HCT116 (cell line): ENCODE measurements at regions not wholly inside any gene's neighbourhood (a gene's known extent, or its start where the extent isn't known, plus 50 kb on each side); places are given as distances from the start of the nearest gene placed in this dataset.

Experiments
- ATAC-seq: fragments of 200-7000 bp; cut with Tn5 transposase; 2 replicates; pipeline ENCODE4 v1.9.1; 2020; ENCODE audit warnings: mild to moderate bottlenecking, moderate library complexity
- BruUV-seq: library from RNA; stranded (reverse); fragments of 400-500 nt; replicated peaks from 2 replicates; lab custom pipeline; 2021; lab: Mats Ljungman, UMichigan
- CTCF ChIA-PET: fragments of 300-600 bp; sonication (Branson Sonifier 250); formaldehyde crosslinking; loops from one replicate; lab custom pipeline; 2021; ENCODE audit warnings: antibody characterized with exemption; lab: Charles Lee
- POLR2A ChIA-PET: fragments of 300-600, 350-600 bp; sonication (Branson Sonifier 250); formaldehyde crosslinking; loops from one replicate; lab custom pipeline; 2021; ENCODE audit warnings: antibody characterized with exemption; lab: Charles Lee
- RAD21 ChIA-PET, 2 experiments: fragments of 300-600 bp; sonication (Branson Sonifier 250); formaldehyde crosslinking; loops; one replicate each; lab custom pipeline; 2023; ENCODE audit warnings: low total read pairs in 2 of 2; ENCODE audit not compliant: uncharacterized antibody in 2 of 2, unreplicated experiment in 2 of 2, low non-redundant PET in 1 of 2; lab: Charles Lee
- DNase-seq: peaks from one replicate; pipeline ENCODE4 v3.0.0-alpha.2; 2010; ENCODE audit warnings: low read depth, low spot score
- H2AFZ ChIP-seq: fragments of 200-600 bp; shearing (Covaris generic), sonication (generic); 2 replicates; pipeline ENCODE4 v1.6.1; 2017; ENCODE audit warnings: low read depth, mixed run types, mixed read lengths, antibody characterized with exemption, low read length; ENCODE audit not compliant: poor library complexity, severe bottlenecking
- H3K27ac ChIP-seq: 2 replicates; pipeline ENCODE4 v1.5.1; 2012; ENCODE audit warnings: low read depth, low read length
- H3K27me3 ChIP-seq: fragments of 200-600 bp; sonication (generic); 2 replicates; pipeline ENCODE4 v1.6.1; 2016; ENCODE audit warnings: mixed run types, low read length, mixed read lengths; ENCODE audit not compliant: insufficient read depth
- H3K36me3 ChIP-seq, 2 experiments: fragments of 200-500 bp in 1 of 2; fragments of 200-600 bp in 1 of 2; sonication (Bioruptor generic) in 1 of 2; sonication (generic) in 1 of 2; 2 replicates each; pipeline versions ENCODE4 v1.5.1 to v1.6.1; 2014 to 2016; ENCODE audit warnings: low read length in 2 of 2, inconsistent platforms in 1 of 2, mixed read lengths in 1 of 2, mixed run types in 1 of 2; ENCODE audit not compliant: insufficient read depth in 2 of 2, control insufficient read depth in 1 of 2
- H3K4me1 ChIP-seq, 2 experiments: fragments of 200-600 bp in 1 of 2; sonication (generic) in 1 of 2; 2 replicates each; pipeline versions ENCODE4 v1.5.1 to v1.6.1; 2012 to 2017; ENCODE audit warnings: low read length in 2 of 2, inconsistent platforms in 1 of 2, mild to moderate bottlenecking in 1 of 2, mixed read lengths in 1 of 2, mixed run types in 1 of 2, moderate library complexity in 1 of 2; ENCODE audit not compliant: insufficient read depth in 2 of 2, control insufficient read depth in 1 of 2
- H3K4me2 ChIP-seq: fragments of 200-600 bp; sonication (generic); 2 replicates; pipeline ENCODE4 v1.6.1; 2017; ENCODE audit warnings: mixed run types, low read length, mixed read lengths
- H3K4me3 ChIP-seq, 2 experiments: fragments of 200-600 bp in 1 of 2; sonication (generic) in 1 of 2; replicated peaks in 1 of 2; 2 replicates each; pipeline ENCODE4 v1.5.1; 2011 to 2016; ENCODE audit warnings: low read length in 2 of 2, control low read depth in 1 of 2, low read depth in 1 of 2, mild to moderate bottlenecking in 1 of 2, mixed read lengths in 1 of 2, mixed run types in 1 of 2
- H3K79me2 ChIP-seq: fragments of 200-600 bp; sonication (generic); 2 replicates; pipeline ENCODE4 v1.6.1; 2017; ENCODE audit warnings: mild to moderate bottlenecking, mixed run types, low read length, moderate library complexity, mixed read lengths; ENCODE audit not compliant: insufficient read depth
- H3K9ac ChIP-seq: fragments of 200-600 bp; sonication (generic); 2 replicates; pipeline ENCODE4 v1.6.1; 2016; ENCODE audit warnings: low read length, mixed read lengths
- H3K9me2 ChIP-seq: fragments of 200-600 bp; sonication (generic), shearing (Covaris generic); 2 replicates; pipeline ENCODE4 v1.6.1; 2017; ENCODE audit warnings: mixed run types, mild to moderate bottlenecking, moderate library complexity; ENCODE audit not compliant: insufficient read depth
- H3K9me3 ChIP-seq, 2 experiments: fragments of 200-500 bp in 1 of 2; fragments of 200-600 bp in 1 of 2; sonication (Bioruptor generic) in 1 of 2; sonication (generic) in 1 of 2; 2 replicates each; pipeline ENCODE4 v1.6.1; 2014 to 2017; ENCODE audit warnings: low read length in 2 of 2, mixed read lengths in 2 of 2, inconsistent platforms in 1 of 2, low read depth in 1 of 2, mild to moderate bottlenecking in 1 of 2, mixed run types in 1 of 2, moderate library complexity in 1 of 2; ENCODE audit not compliant: control insufficient read depth in 1 of 2, insufficient read depth in 1 of 2
- H4K20me1 ChIP-seq: fragments of 200-600 bp; sonication (generic), shearing (Covaris generic); 2 replicates; pipeline ENCODE4 v1.6.1; 2017; ENCODE audit warnings: mixed run types, mild to moderate bottlenecking, moderate library complexity; ENCODE audit not compliant: insufficient read depth
- ATF3 ChIP-seq: IDR thresholded peaks from 2 replicates; pipeline ENCODE4 v1.6.1; 2012
- CBX3 ChIP-seq: IDR thresholded peaks from 2 replicates; pipeline ENCODE4 v1.6.1; 2012; ENCODE audit warnings: low read depth
- CEBPB ChIP-seq: IDR thresholded peaks from 2 replicates; pipeline ENCODE4 v1.6.1; 2012; ENCODE audit warnings: low read depth
- ELF1 ChIP-seq: IDR thresholded peaks from 2 replicates; pipeline ENCODE4 v1.6.1; 2012; ENCODE audit warnings: low read depth, borderline replicate concordance
- EZH2 ChIP-seq: fragments of 200-600 bp; sonication (generic); IDR thresholded peaks from 2 replicates; pipeline ENCODE4 v1.6.1; 2017; ENCODE audit warnings: antibody characterized with exemption, mixed run types
- FOSL1 ChIP-seq: IDR thresholded peaks from 2 replicates; pipeline ENCODE4 v1.6.1; 2012; ENCODE audit warnings: low read depth
- POLR2A ChIP-seq: IDR thresholded peaks from 2 replicates; pipeline ENCODE4 v1.7.0; 2011; ENCODE audit warnings: borderline replicate concordance; ENCODE audit not compliant: insufficient read depth, insufficient read length; ENCODE audit errors: extremely low read depth
- REST ChIP-seq: IDR thresholded peaks from 2 replicates; pipeline ENCODE4 v1.6.1; 2012; ENCODE audit warnings: low read depth
- SRF ChIP-seq: IDR thresholded peaks from 2 replicates; pipeline ENCODE4 v1.6.1; 2012; ENCODE audit warnings: low read depth
- TCF7L2 ChIP-seq: IDR thresholded peaks from 2 replicates; pipeline ENCODE4 v1.7.0; 2011; ENCODE audit warnings: borderline replicate concordance, inconsistent platforms; ENCODE audit not compliant: insufficient read depth, insufficient read length; ENCODE audit errors: extremely low read depth
- YY1 ChIP-seq: IDR thresholded peaks from 2 replicates; pipeline ENCODE4 v1.6.1; 2011; ENCODE audit warnings: low read length, low read depth, moderate library complexity, mild to moderate bottlenecking; ENCODE audit not compliant: insufficient replicate concordance; ENCODE audit errors: extremely low read depth
- ZBTB33 ChIP-seq: IDR thresholded peaks from 2 replicates; pipeline ENCODE4 v1.6.1; 2011; ENCODE audit warnings: mild to moderate bottlenecking, low read length, moderate library complexity; ENCODE audit not compliant: insufficient replicate concordance; ENCODE audit errors: extremely low read depth
- ZFX ChIP-seq: fragments of 450-650 bp; IDR thresholded peaks from 2 replicates; pipeline ENCODE4 v1.6.1; 2017
- intact Hi-C: fragments of 100-400 bp; cut with micrococcal nuclease; formaldehyde crosslinking; loops from 2 replicates; pipeline ENCODE4 v1.10.0; 2022
- TF ChIP-seq, protein P1 (sequence below), 3 experiments: fragments of 200-600 bp in 1 of 3; sonication (generic) in 1 of 3; IDR thresholded peaks in 2 of 3; conservative IDR thresholded peaks in 1 of 3; 2 replicates each; pipeline ENCODE4 v1.5.1; 2012 to 2017; ENCODE audit warnings: low read depth in 2 of 3, low read length in 2 of 3, antibody characterized with exemption in 1 of 3, borderline replicate concordance in 1 of 3, control low read depth in 1 of 3, mild to moderate bottlenecking in 1 of 3, mixed read lengths in 1 of 3, mixed run types in 1 of 3, moderate library complexity in 1 of 3; ENCODE audit not compliant: insufficient read depth in 1 of 3

DNA sequence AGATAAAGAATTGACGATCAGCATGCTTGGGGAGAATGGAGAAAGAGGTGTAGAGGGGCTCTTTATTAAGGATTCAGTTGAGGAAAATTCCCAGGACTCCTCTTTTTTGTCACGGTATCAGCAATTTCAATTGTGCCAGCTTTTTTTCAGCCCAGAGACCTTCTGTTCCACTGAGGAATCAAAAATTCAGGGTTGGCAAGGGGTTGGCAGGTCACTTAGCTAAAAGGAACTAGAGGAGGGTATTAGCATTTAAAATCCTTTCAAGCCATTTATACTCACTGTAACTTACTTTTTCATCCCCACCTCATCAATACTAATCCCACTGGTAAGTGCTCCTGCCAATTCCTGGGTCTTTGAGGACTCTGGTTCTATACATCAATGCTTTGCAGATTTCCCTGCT is 757.5 kb upstream of the COBL start (continued):
- no peak for TF ChIP-seq REST

DNA sequence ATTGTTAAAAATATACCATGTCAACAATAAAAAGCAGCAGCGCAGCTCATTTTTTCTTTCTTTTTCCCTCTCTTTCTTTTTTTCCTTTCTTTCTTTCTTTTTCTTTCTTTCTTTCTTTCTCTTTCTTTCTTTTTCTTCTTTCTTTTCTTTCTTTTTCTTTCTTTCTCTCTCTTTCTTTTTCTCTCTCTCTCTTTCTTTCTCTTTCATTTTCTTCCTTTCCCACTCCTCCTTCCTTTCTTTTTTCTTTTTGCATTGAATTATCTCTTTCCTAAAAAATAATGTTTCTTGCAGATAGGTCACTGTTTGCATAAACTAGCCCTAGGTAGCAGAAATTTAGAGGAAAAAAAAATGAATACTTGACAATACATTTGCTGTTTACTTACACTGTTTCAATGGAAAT is 755.1 kb upstream of the COBL start:
- Histone ChIP-seq H2AFZ (no peak overlapping the region), H3K9me3 (peaks cover 0 to 4% of the 10 kb centered on the region in 2 experiments; a peak in 2 of 4 replicates), H3K36me3 (no peaks in the 10 kb centered on the region), H3K79me2 (no peaks in the 10 kb centered on the region), H3K27ac (no peak overlapping the region), H4K20me1 (no peaks in the 10 kb centered on the region), H3K4me1 (no peaks in the 10 kb centered on the region), H3K9me2 (no peaks in the 10 kb centered on the region), H3K27me3 (no peaks in the 10 kb centered on the region), H3K4me3 (no peak overlapping the region), H3K4me2 (no peak overlapping the region), H3K9ac (no peak overlapping the region)
- ChIA-PET POLR2A (no interaction called here), CTCF (no interaction called here), RAD21 (no interaction called here)
- intact Hi-C loops, result no loop called here
- no peak for ATAC-seq
- DNase-seq, result no peak
- no TSS peak for BruUV-seq
- TF ChIP-seq TCF7L2, result no peak
- TF ChIP-seq EZH2, result no peak
- no peak for TF ChIP-seq ATF3
- no peak for TF ChIP-seq SRF
- TF ChIP-seq FOSL1, result no peak
- TF ChIP-seq POLR2A, result no peak
- TF ChIP-seq ELF1, result no peak
- TF ChIP-seq ZFX, result no peak
- no peak for TF ChIP-seq ZBTB33
- TF ChIP-seq, protein P1, sequence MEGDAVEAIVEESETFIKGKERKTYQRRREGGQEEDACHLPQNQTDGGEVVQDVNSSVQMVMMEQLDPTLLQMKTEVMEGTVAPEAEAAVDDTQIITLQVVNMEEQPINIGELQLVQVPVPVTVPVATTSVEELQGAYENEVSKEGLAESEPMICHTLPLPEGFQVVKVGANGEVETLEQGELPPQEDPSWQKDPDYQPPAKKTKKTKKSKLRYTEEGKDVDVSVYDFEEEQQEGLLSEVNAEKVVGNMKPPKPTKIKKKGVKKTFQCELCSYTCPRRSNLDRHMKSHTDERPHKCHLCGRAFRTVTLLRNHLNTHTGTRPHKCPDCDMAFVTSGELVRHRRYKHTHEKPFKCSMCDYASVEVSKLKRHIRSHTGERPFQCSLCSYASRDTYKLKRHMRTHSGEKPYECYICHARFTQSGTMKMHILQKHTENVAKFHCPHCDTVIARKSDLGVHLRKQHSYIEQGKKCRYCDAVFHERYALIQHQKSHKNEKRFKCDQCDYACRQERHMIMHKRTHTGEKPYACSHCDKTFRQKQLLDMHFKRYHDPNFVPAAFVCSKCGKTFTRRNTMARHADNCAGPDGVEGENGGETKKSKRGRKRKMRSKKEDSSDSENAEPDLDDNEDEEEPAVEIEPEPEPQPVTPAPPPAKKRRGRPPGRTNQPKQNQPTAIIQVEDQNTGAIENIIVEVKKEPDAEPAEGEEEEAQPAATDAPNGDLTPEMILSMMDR (IDR thresholded peaks at IDR 0.05 in 2 of 3, conservative IDR thresholded peaks at IDR 0.05 in 1 of 3; ENCODE audit: borderline replicate concordance in 1 of 3, insufficient read depth in 1 of 3, low read depth in 2 of 3, low read length in 2 of 3), result no peak
- TF ChIP-seq REST, result no peak
- no peak for TF ChIP-seq CEBPB
- TF ChIP-seq YY1, result no peak
- TF ChIP-seq CBX3, result no peak
